ENCODE measurements at regions not wholly inside any gene's neighbourhood (a gene's known extent, or its start where the extent isn't known, plus 50 kb on each side); places are given as distances from the start of the nearest gene placed in this dataset.

- Histone ChIP-seq H3K4me3 (replicated peaks in 1 of 4; ENCODE audit: control extremely low read depth in 1 of 4, insufficient read depth in 1 of 4, low read depth in 3 of 4, low read length in 4 of 4) (no peak overlapping the region), H3K9me3 (ENCODE audit: control insufficient read depth, insufficient read depth, low read depth, low read length) (no peaks in the 10 kb centered on the region), H2AFZ (ENCODE audit: low read length) (no peak overlapping the region), H3K36me3 (ENCODE audit: control insufficient read depth, insufficient read depth, low read length) (no peaks in the 10 kb centered on the region), H3K4me2 (ENCODE audit: extremely low read depth, insufficient read depth, low read length) (no peak overlapping the region), H3K9ac (ENCODE audit: insufficient read depth, low read length) (no peak overlapping the region), H3K79me2 (ENCODE audit: control insufficient read depth, insufficient read depth, low read length) (no peaks in the 10 kb centered on the region), H3K27me3 (ENCODE audit: control insufficient read depth, insufficient read depth, low read length) (no peaks in the 10 kb centered on the region), H3K27ac (ENCODE audit: insufficient read depth, low read length) (no peak overlapping the region), H4K20me1 (ENCODE audit: control insufficient read depth, extremely low read depth, insufficient read depth, low read length) (no peaks in the 10 kb centered on the region), H3K4me1 (ENCODE audit: control insufficient read depth, extremely low read depth, insufficient read depth, low read length) (no peaks in the 10 kb centered on the region)
- TF ChIP-seq, protein P1, sequence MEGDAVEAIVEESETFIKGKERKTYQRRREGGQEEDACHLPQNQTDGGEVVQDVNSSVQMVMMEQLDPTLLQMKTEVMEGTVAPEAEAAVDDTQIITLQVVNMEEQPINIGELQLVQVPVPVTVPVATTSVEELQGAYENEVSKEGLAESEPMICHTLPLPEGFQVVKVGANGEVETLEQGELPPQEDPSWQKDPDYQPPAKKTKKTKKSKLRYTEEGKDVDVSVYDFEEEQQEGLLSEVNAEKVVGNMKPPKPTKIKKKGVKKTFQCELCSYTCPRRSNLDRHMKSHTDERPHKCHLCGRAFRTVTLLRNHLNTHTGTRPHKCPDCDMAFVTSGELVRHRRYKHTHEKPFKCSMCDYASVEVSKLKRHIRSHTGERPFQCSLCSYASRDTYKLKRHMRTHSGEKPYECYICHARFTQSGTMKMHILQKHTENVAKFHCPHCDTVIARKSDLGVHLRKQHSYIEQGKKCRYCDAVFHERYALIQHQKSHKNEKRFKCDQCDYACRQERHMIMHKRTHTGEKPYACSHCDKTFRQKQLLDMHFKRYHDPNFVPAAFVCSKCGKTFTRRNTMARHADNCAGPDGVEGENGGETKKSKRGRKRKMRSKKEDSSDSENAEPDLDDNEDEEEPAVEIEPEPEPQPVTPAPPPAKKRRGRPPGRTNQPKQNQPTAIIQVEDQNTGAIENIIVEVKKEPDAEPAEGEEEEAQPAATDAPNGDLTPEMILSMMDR (conservative IDR thresholded peaks at IDR 0.05 in 1 of 2, IDR thresholded peaks at IDR 0.05 in 1 of 2; ENCODE audit: low read depth in 1 of 2, low read length in 2 of 2) = no peak
- DNase-seq (ENCODE audit: low read depth in 2 of 2) = no peak
These were observed 261.2 kb upstream of the NEBL start for GRCh38 chr10:21158301-21158700.

GRCh38 chr10:21157664-21158063 lies 260.6 kb upstream of the NEBL start:
- Histone ChIP-seq H3K4me3 (replicated peaks in 1 of 4; ENCODE audit: control extremely low read depth in 1 of 4, insufficient read depth in 1 of 4, low read depth in 3 of 4, low read length in 4 of 4) (no peak overlapping the region), H3K79me2 (ENCODE audit: control insufficient read depth, insufficient read depth, low read length) (no peaks in the 10 kb centered on the region), H3K27ac (ENCODE audit: insufficient read depth, low read length) (no peak overlapping the region)

DNA sequence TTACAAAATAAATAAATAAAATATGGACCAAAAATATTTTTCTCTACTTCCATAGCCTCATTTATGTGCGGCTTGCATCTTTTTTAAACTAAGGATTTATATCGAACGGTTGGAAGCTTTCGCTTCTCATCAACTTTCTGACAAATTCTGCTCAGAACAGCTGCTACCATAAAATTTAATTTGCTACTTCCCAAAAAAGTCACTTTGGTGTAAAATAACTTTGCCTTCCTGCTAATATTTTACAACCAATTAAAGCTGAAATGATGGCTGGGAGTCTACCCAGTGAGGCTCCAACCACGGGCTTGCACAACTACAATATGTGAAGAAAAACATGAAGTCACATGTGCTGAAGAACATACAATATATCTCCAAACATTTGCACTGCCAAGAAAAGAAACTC lies 253.1 kb upstream of the NEBL start:
- H3K79me2 ChIP-seq (ENCODE audit: control insufficient read depth, insufficient read depth, low read length) = no peaks in the 10 kb centered on the region
- TF ChIP-seq, protein P1 (conservative IDR thresholded peaks at IDR 0.05 in 1 of 2, IDR thresholded peaks at IDR 0.05 in 1 of 2; ENCODE audit: low read depth in 1 of 2, low read length in 2 of 2) = no peak
- no peak for TF ChIP-seq EZH2 (IDR thresholded peaks at IDR 0.05; ENCODE audit: low read length, missing control alignments)
- H3K9ac ChIP-seq (ENCODE audit: insufficient read depth, low read length) = no peak overlapping the region
- H4K20me1 ChIP-seq (ENCODE audit: control insufficient read depth, extremely low read depth, insufficient read depth, low read length) = no peaks in the 10 kb centered on the region
- no peak for DNase-seq (ENCODE audit: low read depth in 2 of 2)
- no peak overlapping the region for H3K4me3 ChIP-seq (replicated peaks in 1 of 4; ENCODE audit: control extremely low read depth in 1 of 4, insufficient read depth in 1 of 4, low read depth in 3 of 4, low read length in 4 of 4)
- H3K4me2 ChIP-seq (ENCODE audit: extremely low read depth, insufficient read depth, low read length) = no peak overlapping the region
- H3K36me3 ChIP-seq (ENCODE audit: control insufficient read depth, insufficient read depth, low read length) = no peaks in the 10 kb centered on the region
- H3K4me1 ChIP-seq (ENCODE audit: control insufficient read depth, extremely low read depth, insufficient read depth, low read length) = no peaks in the 10 kb centered on the region
- no peak overlapping the region for H2AFZ ChIP-seq (ENCODE audit: low read length)
- H3K27me3 ChIP-seq (ENCODE audit: control insufficient read depth, insufficient read depth, low read length) = no peaks in the 10 kb centered on the region
- no peaks in the 10 kb centered on the region for H3K9me3 ChIP-seq (ENCODE audit: control insufficient read depth, insufficient read depth, low read depth, low read length)
- H3K27ac ChIP-seq (ENCODE audit: insufficient read depth, low read length) = no peak overlapping the region

More at GRCh38 chr10:21157664-21158063, 260.6 kb upstream of the NEBL start:
- no peak for TF ChIP-seq EZH2 (IDR thresholded peaks at IDR 0.05; ENCODE audit: low read length, missing control alignments)
- TF ChIP-seq, protein P1 (conservative IDR thresholded peaks at IDR 0.05 in 1 of 2, IDR thresholded peaks at IDR 0.05 in 1 of 2; ENCODE audit: low read depth in 1 of 2, low read length in 2 of 2) = no peak
- H3K36me3 ChIP-seq (ENCODE audit: control insufficient read depth, insufficient read depth, low read length) = no peaks in the 10 kb centered on the region
- no peaks in the 10 kb centered on the region for H4K20me1 ChIP-seq (ENCODE audit: control insufficient read depth, extremely low read depth, insufficient read depth, low read length)
- H3K9me3 ChIP-seq (ENCODE audit: control insufficient read depth, insufficient read depth, low read depth, low read length) = no peaks in the 10 kb centered on the region
- H3K4me2 ChIP-seq (ENCODE audit: extremely low read depth, insufficient read depth, low read length) = no peak overlapping the region
- H3K27me3 ChIP-seq (ENCODE audit: control insufficient read depth, insufficient read depth, low read length) = no peaks in the 10 kb centered on the region
- H3K9ac ChIP-seq (ENCODE audit: insufficient read depth, low read length) = no peak overlapping the region
- no peak overlapping the region for H2AFZ ChIP-seq (ENCODE audit: low read length)
- DNase-seq (ENCODE audit: low read depth in 2 of 2) = no peak
- no peaks in the 10 kb centered on the region for H3K4me1 ChIP-seq (ENCODE audit: control insufficient read depth, extremely low read depth, insufficient read depth, low read length)
